RWPE2 (cell line): ENCODE measurements at regions not wholly inside any gene's neighbourhood (a gene's known extent, or its start where the extent isn't known, plus 50 kb on each side); places are given as distances from the start of the nearest gene placed in this dataset.
A peak's percentile ranks its signal among the peaks of the same experiment; 100 is the strongest.

Experiments used
- ATAC-seq: fragments of 200-7000 bp; cut with Tn5 transposase; 3 replicates; pipeline ENCODE4 v1.9.1; 2021; ENCODE audit warnings: low read depth
- DNase-seq: peaks from one replicate; pipeline ENCODE4 v3.0.0-alpha.2; 2020; ENCODE audit warnings: low spot score
- H3K27ac ChIP-seq: fragments of 450-650 bp; 2 replicates; pipeline ENCODE4 v1.5.1; 2017; ENCODE audit warnings: mild to moderate bottlenecking; ENCODE audit not compliant: poor library complexity, severe bottlenecking
- H3K27me3 ChIP-seq: fragments of 250-450 bp; sonication (Bioruptor Pico); 2 replicates; pipeline ENCODE4 v1.5.1; 2021; ENCODE audit warnings: mild to moderate bottlenecking, moderate library complexity; ENCODE audit not compliant: insufficient read depth, poor library complexity, severe bottlenecking
- H3K36me3 ChIP-seq: fragments of 250-450 bp; sonication (Bioruptor Pico); 2 replicates; pipeline ENCODE4 v1.5.1; 2020; ENCODE audit warnings: low read depth, mild to moderate bottlenecking, moderate library complexity
- H3K4me1 ChIP-seq: fragments of 250-450 bp; sonication (Bioruptor Pico); 2 replicates; pipeline ENCODE4 v1.5.1; 2021; ENCODE audit warnings: mild to moderate bottlenecking, moderate library complexity; ENCODE audit not compliant: insufficient read depth, poor library complexity, severe bottlenecking
- H3K4me3 ChIP-seq: fragments of 250-450 bp; sonication (Bioruptor Pico); 2 replicates; pipeline ENCODE4 v1.5.1; 2021; ENCODE audit warnings: mild to moderate bottlenecking, moderate library complexity; ENCODE audit not compliant: severe bottlenecking
- H3K9me3 ChIP-seq: fragments of 250-450 bp; sonication (Bioruptor Pico); 2 replicates; pipeline ENCODE4 v1.5.1; 2021; ENCODE audit warnings: mild to moderate bottlenecking, moderate library complexity; ENCODE audit not compliant: severe bottlenecking
- TF ChIP-seq, protein P1 (sequence below): fragments of 450-650 bp; IDR thresholded peaks from one replicate; pipeline ENCODE4 v1.5.1; 2017; ENCODE audit warnings: mild to moderate bottlenecking, moderate library complexity; ENCODE audit not compliant: poor library complexity, severe bottlenecking

DNA sequence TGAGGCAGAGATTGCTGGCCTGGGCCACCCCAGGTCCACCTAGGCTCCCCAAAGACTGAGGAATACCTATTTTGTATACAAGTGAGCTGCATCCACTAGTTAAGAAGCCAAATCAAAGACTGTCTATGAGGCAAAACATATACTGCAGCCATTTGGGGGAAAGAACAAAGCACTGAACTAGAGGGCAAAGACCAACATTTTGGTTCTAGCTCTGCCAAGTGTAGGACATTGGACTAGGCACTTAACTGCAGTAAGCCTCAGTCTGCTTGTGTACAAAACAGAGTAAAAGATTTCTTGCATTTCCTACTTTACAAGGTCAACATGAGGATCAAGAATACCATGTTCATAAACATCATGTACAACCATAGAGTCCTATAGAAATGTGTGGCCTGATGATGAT lies 94.8 kb upstream of the CYP1B1 start:
- Histone ChIP-seq H3K4me1 (peaks cover 19% of the 10 kb centered on the region), H3K27ac (no peak overlapping the region), H3K27me3 (no peaks in the 10 kb centered on the region), H3K4me3 (no peak overlapping the region), H3K36me3 (no peaks in the 10 kb centered on the region), H3K9me3 (no peaks in the 10 kb centered on the region)
- ATAC-seq (no peak), DNase-seq (no peak)
- TF ChIP-seq, protein P1, sequence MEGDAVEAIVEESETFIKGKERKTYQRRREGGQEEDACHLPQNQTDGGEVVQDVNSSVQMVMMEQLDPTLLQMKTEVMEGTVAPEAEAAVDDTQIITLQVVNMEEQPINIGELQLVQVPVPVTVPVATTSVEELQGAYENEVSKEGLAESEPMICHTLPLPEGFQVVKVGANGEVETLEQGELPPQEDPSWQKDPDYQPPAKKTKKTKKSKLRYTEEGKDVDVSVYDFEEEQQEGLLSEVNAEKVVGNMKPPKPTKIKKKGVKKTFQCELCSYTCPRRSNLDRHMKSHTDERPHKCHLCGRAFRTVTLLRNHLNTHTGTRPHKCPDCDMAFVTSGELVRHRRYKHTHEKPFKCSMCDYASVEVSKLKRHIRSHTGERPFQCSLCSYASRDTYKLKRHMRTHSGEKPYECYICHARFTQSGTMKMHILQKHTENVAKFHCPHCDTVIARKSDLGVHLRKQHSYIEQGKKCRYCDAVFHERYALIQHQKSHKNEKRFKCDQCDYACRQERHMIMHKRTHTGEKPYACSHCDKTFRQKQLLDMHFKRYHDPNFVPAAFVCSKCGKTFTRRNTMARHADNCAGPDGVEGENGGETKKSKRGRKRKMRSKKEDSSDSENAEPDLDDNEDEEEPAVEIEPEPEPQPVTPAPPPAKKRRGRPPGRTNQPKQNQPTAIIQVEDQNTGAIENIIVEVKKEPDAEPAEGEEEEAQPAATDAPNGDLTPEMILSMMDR: no peak

DNA sequence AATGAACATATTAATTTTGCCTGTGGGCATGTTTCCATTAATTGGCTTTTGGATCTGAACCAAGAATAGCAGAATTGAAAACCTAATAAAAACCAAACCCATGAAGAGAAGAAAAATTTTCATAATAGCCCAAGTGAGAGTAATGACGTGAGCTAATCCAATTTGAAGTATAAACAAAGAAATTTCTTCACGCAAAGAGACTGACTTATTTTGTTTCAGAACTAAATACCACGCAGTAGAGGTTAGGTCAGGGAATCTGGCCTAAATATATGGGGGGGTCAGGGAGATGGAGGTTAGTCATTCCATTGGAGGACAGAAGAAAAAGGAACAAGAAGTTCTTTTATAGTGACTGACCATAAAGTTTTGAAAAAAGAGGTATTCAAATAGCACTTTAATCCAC lies 94.1 kb upstream of the CYP1B1 start:
- Histone ChIP-seq H3K27me3 (no peaks in the 10 kb centered on the region), H3K4me1 (peaks cover 17% of the 10 kb centered on the region), H3K27ac (no peak overlapping the region), H3K4me3 (no peak overlapping the region), H3K9me3 (no peaks in the 10 kb centered on the region), H3K36me3 (no peaks in the 10 kb centered on the region)
- TF ChIP-seq, protein P1: no peak
- DNase-seq (no peak), ATAC-seq (no peak)

DNA sequence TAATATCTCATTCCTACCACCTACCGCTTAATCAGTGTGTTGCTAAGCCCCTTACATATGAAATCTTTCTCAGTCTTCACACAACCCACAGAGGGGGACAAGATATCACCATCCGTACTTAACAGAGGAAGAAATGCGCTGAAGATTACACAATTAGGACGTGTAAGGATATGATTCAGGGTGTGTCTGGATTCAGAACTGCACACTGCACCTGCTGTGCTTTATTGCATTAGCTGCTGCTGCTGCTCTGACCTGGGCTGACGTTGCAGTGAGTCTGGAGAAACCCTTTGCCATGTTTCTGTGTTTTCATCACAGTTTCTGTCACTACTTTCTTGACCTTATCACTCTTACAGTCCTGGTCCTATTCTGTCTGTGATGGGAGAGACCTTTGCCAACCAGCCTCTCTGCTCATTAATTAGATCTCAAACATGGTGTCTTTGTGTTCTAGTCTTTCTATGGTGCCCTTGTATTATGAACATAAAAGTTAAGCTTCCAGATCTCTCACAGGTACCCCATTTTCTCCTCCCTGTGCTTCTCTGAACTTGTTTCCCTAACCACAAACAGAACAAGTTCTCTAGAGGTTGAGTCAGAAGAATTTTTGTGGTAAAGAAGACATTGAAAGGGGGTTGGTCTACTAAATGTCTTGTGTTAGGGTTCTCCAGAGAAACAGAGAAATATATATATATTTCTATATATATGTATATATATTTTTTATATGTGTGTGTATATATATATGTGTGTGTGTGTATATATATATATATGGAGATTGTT lies 92.9 kb upstream of the CYP1B1 start:
- Histone ChIP-seq H3K4me1 (peaks cover 6% of the 10 kb centered on the region), H3K4me3 (no peak overlapping the region), H3K27me3 (no peaks in the 10 kb centered on the region), H3K27ac (no peak overlapping the region), H3K36me3 (no peaks in the 10 kb centered on the region), H3K9me3 (no peaks in the 10 kb centered on the region)
- peak; percentile 36; the same call in 1 of the 3 replicates for ATAC-seq
- TF ChIP-seq, protein P1: no peak
- no peak for DNase-seq

DNA sequence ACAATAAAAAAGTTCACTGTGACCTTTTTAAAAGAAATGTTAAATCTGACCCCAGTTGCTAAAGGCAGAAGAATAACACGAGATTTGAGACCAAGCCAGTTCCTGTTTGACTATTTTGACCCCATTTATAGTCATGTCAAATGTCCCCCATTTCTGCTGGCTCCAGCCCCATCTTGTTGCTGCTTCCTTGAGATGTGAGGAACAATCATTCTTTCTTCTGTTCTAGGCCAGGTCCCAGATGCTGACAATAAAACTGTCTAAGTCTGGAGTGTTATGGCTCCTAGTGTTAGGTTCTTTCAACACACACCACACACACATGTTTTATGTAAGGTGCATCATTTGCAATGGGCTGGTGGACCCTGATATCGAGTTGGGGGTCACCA lies 92.0 kb upstream of the CYP1B1 start:
- Histone ChIP-seq H3K4me3 (no peak overlapping the region), H3K36me3 (no peaks in the 10 kb centered on the region), H3K4me1 (peaks cover 6% of the 10 kb centered on the region), H3K27me3 (no peaks in the 10 kb centered on the region), H3K9me3 (no peaks in the 10 kb centered on the region), H3K27ac (no peak overlapping the region)
- ATAC-seq (no peak), DNase-seq (no peak)
- TF ChIP-seq, protein P1: no peak

DNA sequence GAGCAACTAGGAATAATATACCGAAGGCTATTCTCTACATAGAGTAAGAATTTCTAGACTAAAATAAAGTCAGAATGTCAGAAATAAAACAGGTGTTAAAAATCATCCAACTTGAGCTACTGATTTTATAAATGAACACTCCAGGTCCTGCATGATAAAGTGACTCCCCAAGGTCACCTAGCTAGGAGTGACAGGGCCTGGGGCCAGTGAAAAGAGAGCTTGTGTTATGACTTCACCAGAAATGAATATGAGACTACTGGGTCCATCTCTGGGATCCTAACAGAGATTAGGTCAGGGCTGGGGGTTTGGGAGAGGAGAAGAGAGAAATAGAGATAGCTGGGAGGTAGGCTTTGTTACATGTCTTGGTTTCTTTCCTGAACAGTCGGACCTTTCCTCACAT lies 89.7 kb upstream of the CYP1B1 start:
- H3K4me1 ChIP-seq: peaks cover 6% of the 10 kb centered on the region
- H3K27me3 ChIP-seq: no peaks in the 10 kb centered on the region
- H3K36me3 ChIP-seq: no peaks in the 10 kb centered on the region
- ATAC-seq (no peak), DNase-seq (no peak)
- H3K27ac ChIP-seq: no peak overlapping the region
- H3K4me3 ChIP-seq: no peak overlapping the region
- TF ChIP-seq, protein P1: no peak
- H3K9me3 ChIP-seq: no peaks in the 10 kb centered on the region
